NCI-H526 (cell line): ENCODE measurements at regions not wholly inside any gene's neighbourhood (a gene's known extent, or its start where the extent isn't known, plus 50 kb on each side); places are given as distances from the start of the nearest gene placed in this dataset.
"Not testable (repeated sequence)": the region's sequence is repeated elsewhere in the genome, so short reads cannot be mapped to it uniquely, and the experiment has no call there.

Source experiments
- DNase-seq, 2 experiments: peaks; one replicate each; lab custom pipeline; 2025; lab: John Stamatoyannopoulos, UW

GRCh38 chr1:199791495-199791894 is 236.0 kb upstream of the NR5A2 start:
- DNase-seq: no peak

- DNase-seq: no peak
These were observed 234.6 kb upstream of the NR5A2 start for GRCh38 chr1:199792874-199793273.

- DNase-seq: no peak
These were observed 233.2 kb upstream of the NR5A2 start for GRCh38 chr1:199794105-199794863.

GRCh38 chr1:199799116-199799515 is 228.4 kb upstream of the NR5A2 start:
- DNase-seq: no peak

GRCh38 chr1:199804526-199804925 is 223.0 kb upstream of the NR5A2 start:
- no peak for DNase-seq

- no peak for DNase-seq
These were observed 219.2 kb upstream of the NR5A2 start for GRCh38 chr1:199808110-199808870.

GRCh38 chr1:199809311-199809710 is 218.2 kb upstream of the NR5A2 start:
- no peak for DNase-seq

GRCh38 chr1:199811163-199811562 is 216.3 kb upstream of the NR5A2 start:
- no peak for DNase-seq

GRCh38 chr1:199813198-199813597 is 214.3 kb upstream of the NR5A2 start:
- no peak for DNase-seq

GRCh38 chr1:199815947-199816346 is 211.6 kb upstream of the NR5A2 start:
- DNase-seq: no peak

GRCh38 chr1:199817266-199817665 is 210.2 kb upstream of the NR5A2 start:
- no peak for DNase-seq

- DNase-seq: no peak
These were observed 206.3 kb upstream of the NR5A2 start for GRCh38 chr1:199821029-199821779.

- no peak for DNase-seq
These were observed 195.1 kb upstream of the NR5A2 start for GRCh38 chr1:199832451-199832850.

GRCh38 chr1:199834711-199835110 is 192.8 kb upstream of the NR5A2 start:
- no peak for DNase-seq

- DNase-seq: no peak
These were observed 191.1 kb upstream of the NR5A2 start for GRCh38 chr1:199836430-199836829.

GRCh38 chr1:199837321-199837720 is 190.2 kb upstream of the NR5A2 start:
- DNase-seq: no peak

GRCh38 chr1:199839608-199840007 is 187.9 kb upstream of the NR5A2 start:
- DNase-seq: not testable (repeated sequence)

GRCh38 chr1:199843096-199843495 is 184.4 kb upstream of the NR5A2 start:
- DNase-seq: not testable (repeated sequence)

- DNase-seq: no peak
These were observed 183.6 kb upstream of the NR5A2 start for GRCh38 chr1:199843861-199844260.

GRCh38 chr1:199847021-199847420 is 180.5 kb upstream of the NR5A2 start:
- DNase-seq: no peak

GRCh38 chr1:199851439-199852140 is 175.9 kb upstream of the NR5A2 start:
- DNase-seq: no peak

- no peak for DNase-seq
These were observed 172.7 kb upstream of the NR5A2 start for GRCh38 chr1:199854686-199855321.
